DOHH2 (cell line): ENCODE measurements at regions not wholly inside any gene's neighbourhood (a gene's known extent, or its start where the extent isn't known, plus 50 kb on each side); places are given as distances from the start of the nearest gene placed in this dataset.

Experiments
- H3F3A ChIP-seq: fragments of 200-600 bp; sonication (generic), shearing (Covaris generic); 2 replicates; pipeline ENCODE4 v1.6.0; 2016; ENCODE audit warnings: antibody characterized with exemption, mild to moderate bottlenecking; ENCODE audit not compliant: control insufficient read depth, insufficient read depth
- H3K27ac ChIP-seq: fragments of 200-600 bp; sonication (generic); 2 replicates; pipeline ENCODE4 v1.5.1; 2014; ENCODE audit warnings: low read depth, mild to moderate bottlenecking, low read length, moderate library complexity
- H3K27me3 ChIP-seq: fragments of 200-600 bp; sonication (generic); 2 replicates; pipeline ENCODE4 v1.6.1; 2014; ENCODE audit warnings: mild to moderate bottlenecking, low read length, mixed read lengths; ENCODE audit not compliant: control insufficient read depth
- H3K36me3 ChIP-seq: fragments of 200-600 bp; sonication (generic); 2 replicates; pipeline ENCODE4 v1.6.1; 2014; ENCODE audit warnings: mild to moderate bottlenecking, low read length, moderate library complexity, mixed read lengths; ENCODE audit not compliant: control insufficient read depth
- H3K4me1 ChIP-seq: fragments of 200-600 bp; sonication (generic); 2 replicates; pipeline ENCODE4 v1.6.1; 2014; ENCODE audit warnings: mild to moderate bottlenecking, low read length, mixed read lengths; ENCODE audit not compliant: control insufficient read depth
- H3K4me2 ChIP-seq: fragments of 200-600 bp; sonication (generic); 2 replicates; pipeline ENCODE4 v1.6.0; 2014; ENCODE audit warnings: mild to moderate bottlenecking, low read length, moderate library complexity
- H3K4me3 ChIP-seq: fragments of 200-600 bp; sonication (generic); 2 replicates; pipeline ENCODE4 v1.5.1; 2014; ENCODE audit warnings: mild to moderate bottlenecking, low read length, mixed read lengths
- H3K79me2 ChIP-seq: fragments of 200-600 bp; sonication (generic); 2 replicates; pipeline ENCODE4 v1.6.1; 2014; ENCODE audit warnings: mild to moderate bottlenecking, low read length, mixed read lengths; ENCODE audit not compliant: control insufficient read depth
- H3K9me2 ChIP-seq: fragments of 200-600 bp; sonication (generic); replicated peaks from 2 replicates; pipeline ENCODE4 v1.6.1; 2014; ENCODE audit warnings: mild to moderate bottlenecking, low read length, mixed read lengths; ENCODE audit not compliant: control insufficient read depth
- H3K9me3 ChIP-seq: fragments of 200-600 bp; sonication (generic); 2 replicates; pipeline ENCODE4 v1.6.1; 2014; ENCODE audit warnings: antibody characterized with exemption, low read length, mixed read lengths; ENCODE audit not compliant: control insufficient read depth, insufficient read depth
- H4K20me1 ChIP-seq: fragments of 200-600 bp; sonication (generic); 2 replicates; pipeline ENCODE4 v1.6.0; 2014; ENCODE audit warnings: low read depth, mild to moderate bottlenecking, antibody characterized with exemption, low read length, moderate library complexity; ENCODE audit not compliant: control insufficient read depth, insufficient read depth
- EZH2phosphoT487 ChIP-seq: fragments of 200-600 bp; sonication (generic); IDR thresholded peaks from 2 replicates; pipeline ENCODE4 v1.6.1; 2017; ENCODE audit warnings: borderline replicate concordance, mild to moderate bottlenecking, antibody characterized with exemption, low read length, moderate library complexity, mixed read lengths
- TF ChIP-seq, protein P1 (sequence below): fragments of 200-600 bp; sonication (generic); IDR thresholded peaks from one replicate; pipeline ENCODE4 v1.5.1; 2014; ENCODE audit warnings: antibody characterized with exemption, mild to moderate bottlenecking, low read depth, low read length; ENCODE audit not compliant: poor library complexity, severe bottlenecking

DNA sequence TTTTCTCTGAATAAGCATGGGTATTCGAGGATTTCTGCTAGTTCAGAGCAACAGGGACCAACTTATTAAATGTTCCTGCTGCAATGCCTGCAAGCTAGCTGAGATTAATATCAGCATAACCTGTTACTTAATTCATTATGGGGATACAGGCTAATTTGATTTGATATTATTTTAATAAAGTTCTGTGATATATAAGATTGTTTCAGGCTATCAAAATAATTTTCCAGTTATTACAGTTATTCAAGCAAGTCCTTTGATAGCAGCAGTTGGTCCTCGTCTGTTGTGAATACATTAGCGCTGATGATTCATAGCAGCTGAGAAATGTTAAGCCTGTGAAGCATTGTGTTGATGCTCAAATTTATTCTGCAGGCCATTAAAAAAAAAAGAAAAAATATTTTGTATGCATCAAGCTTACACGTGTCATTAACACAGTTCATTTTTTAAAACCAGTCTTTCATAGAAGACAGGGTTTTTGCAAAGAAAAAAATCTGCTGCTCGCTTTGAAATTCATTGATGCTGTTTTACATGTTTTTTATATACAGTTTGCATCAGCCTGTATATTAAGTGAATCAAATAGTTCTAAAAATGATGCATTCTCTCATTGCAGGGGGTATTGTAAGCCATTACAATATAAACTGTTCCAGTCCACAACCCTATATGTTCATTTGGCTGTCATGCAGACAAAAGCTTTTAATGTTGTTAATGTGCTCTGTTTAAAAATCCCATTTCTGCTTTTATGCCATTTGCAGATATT, 482.5 kb downstream of the BCL11A start:
- Histone ChIP-seq H3K36me3 (no peaks in the 10 kb centered on the region), H3K79me2 (no peaks in the 10 kb centered on the region), H3K27me3 (no peaks in the 10 kb centered on the region), H3K4me3 (no peak overlapping the region), H3K4me1 (no peaks in the 10 kb centered on the region), H3K9me2 (no peaks in the 10 kb centered on the region), H3K27ac (no peak overlapping the region), H4K20me1 (no peaks in the 10 kb centered on the region), H3K9me3 (no peaks in the 10 kb centered on the region), H3K4me2 (no peak overlapping the region), H3F3A (no peaks in the 10 kb centered on the region)
- TF ChIP-seq, protein P1, sequence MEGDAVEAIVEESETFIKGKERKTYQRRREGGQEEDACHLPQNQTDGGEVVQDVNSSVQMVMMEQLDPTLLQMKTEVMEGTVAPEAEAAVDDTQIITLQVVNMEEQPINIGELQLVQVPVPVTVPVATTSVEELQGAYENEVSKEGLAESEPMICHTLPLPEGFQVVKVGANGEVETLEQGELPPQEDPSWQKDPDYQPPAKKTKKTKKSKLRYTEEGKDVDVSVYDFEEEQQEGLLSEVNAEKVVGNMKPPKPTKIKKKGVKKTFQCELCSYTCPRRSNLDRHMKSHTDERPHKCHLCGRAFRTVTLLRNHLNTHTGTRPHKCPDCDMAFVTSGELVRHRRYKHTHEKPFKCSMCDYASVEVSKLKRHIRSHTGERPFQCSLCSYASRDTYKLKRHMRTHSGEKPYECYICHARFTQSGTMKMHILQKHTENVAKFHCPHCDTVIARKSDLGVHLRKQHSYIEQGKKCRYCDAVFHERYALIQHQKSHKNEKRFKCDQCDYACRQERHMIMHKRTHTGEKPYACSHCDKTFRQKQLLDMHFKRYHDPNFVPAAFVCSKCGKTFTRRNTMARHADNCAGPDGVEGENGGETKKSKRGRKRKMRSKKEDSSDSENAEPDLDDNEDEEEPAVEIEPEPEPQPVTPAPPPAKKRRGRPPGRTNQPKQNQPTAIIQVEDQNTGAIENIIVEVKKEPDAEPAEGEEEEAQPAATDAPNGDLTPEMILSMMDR = no peak
- TF ChIP-seq EZH2phosphoT487 = no peak

DNA sequence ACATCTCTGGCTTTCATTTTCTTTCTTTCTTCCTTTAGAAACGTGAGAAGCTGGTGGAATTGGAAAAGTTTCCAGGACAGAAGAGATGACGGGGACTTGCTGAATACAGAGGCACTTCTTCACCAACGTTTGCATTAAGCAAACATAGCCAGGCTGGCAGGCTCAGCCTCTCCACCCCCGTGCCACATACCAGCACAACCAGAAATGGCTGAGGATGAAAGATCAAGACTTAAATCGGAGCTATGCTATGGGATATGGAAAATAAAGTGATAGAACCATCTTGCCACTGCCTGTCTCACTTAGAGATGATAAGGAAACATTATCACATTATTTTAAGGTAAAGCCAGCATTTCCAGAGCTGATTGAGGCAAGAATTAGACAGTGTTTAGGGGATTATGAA, 483.3 kb downstream of the BCL11A start:
- Histone ChIP-seq H3K79me2 (no peaks in the 10 kb centered on the region), H3K36me3 (no peaks in the 10 kb centered on the region), H3K4me3 (no peak overlapping the region), H3K9me2 (no peaks in the 10 kb centered on the region), H3K9me3 (no peaks in the 10 kb centered on the region), H3F3A (no peaks in the 10 kb centered on the region), H3K27me3 (no peaks in the 10 kb centered on the region), H3K4me2 (no peak overlapping the region), H3K27ac (no peak overlapping the region), H3K4me1 (no peaks in the 10 kb centered on the region), H4K20me1 (no peaks in the 10 kb centered on the region)
- TF ChIP-seq EZH2phosphoT487 = no peak
- TF ChIP-seq, protein P1 = no peak

DNA sequence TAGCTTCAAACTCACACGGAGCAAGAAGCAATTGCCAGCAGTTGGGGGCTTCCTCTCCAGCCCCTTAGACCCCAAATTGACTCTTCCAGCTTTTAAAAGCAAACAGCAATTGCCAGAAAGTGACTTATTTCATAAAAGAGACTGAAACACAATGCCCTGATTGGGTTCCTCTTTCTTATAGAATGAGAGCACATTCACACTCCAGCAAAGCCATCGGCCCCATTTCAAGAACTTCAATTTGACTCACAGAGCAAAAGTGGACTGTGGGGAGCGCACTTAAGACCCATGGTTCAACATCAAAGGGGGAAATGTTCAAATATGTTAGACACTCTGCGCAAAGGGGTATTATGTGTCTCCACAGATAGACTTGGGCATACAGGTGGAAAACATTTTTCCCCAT, 484.7 kb downstream of the BCL11A start:
- no peak for TF ChIP-seq EZH2phosphoT487
- TF ChIP-seq, protein P1 = no peak
- Histone ChIP-seq H4K20me1 (no peaks in the 10 kb centered on the region), H3K36me3 (no peaks in the 10 kb centered on the region), H3K27me3 (no peaks in the 10 kb centered on the region), H3K27ac (no peak overlapping the region), H3K4me2 (no peak overlapping the region), H3K4me1 (no peaks in the 10 kb centered on the region), H3K79me2 (no peaks in the 10 kb centered on the region), H3F3A (no peaks in the 10 kb centered on the region), H3K9me3 (no peaks in the 10 kb centered on the region), H3K9me2 (no peaks in the 10 kb centered on the region), H3K4me3 (no peak overlapping the region)
